SK-N-SH (cell line): ENCODE measurements at regions not wholly inside any gene's neighbourhood (a gene's known extent, or its start where the extent isn't known, plus 50 kb on each side); places are given as distances from the start of the nearest gene placed in this dataset.

Experiments
- CTCF ChIA-PET: fragments of 300-600, 350-600 bp; formaldehyde crosslinking; extraction: SDS; loops from one replicate; lab custom pipeline; 2021; lab: Yijun Ruan, JAX
- POLR2A ChIA-PET: fragments of 350-600 bp; sonication (Branson Sonifier 250); formaldehyde crosslinking; extraction: SDS; loops from one replicate; lab custom pipeline; 2020; ENCODE audit warnings: antibody characterized with exemption, inconsistent platforms; lab: Yijun Ruan, JAX
- DNase-seq: peaks from one replicate; pipeline ENCODE4 v3.0.0; 2012
- H2AFZ ChIP-seq: fragments of 200-600 bp; sonication (generic); 2 replicates; pipeline ENCODE4 v1.8.1; 2016; ENCODE audit warnings: antibody characterized with exemption, mild to moderate bottlenecking, low read depth
- H3F3A ChIP-seq: fragments of 200-600 bp; sonication (generic); replicated peaks from 2 replicates; pipeline ENCODE3; 2016; ENCODE audit warnings: antibody characterized with exemption, mild to moderate bottlenecking; ENCODE audit not compliant: insufficient read depth
- H3K27ac ChIP-seq, 2 experiments: fragments of 200-500 bp in 1 of 2; fragments of 200-600 bp in 1 of 2; sonication (Bioruptor generic) in 1 of 2; sonication (generic), shearing (Covaris generic) in 1 of 2; 2 replicates each; pipeline versions ENCODE4 v1.5.1 to v1.6.1; 2014 to 2016; ENCODE audit warnings: low read depth in 2 of 2, inconsistent platforms in 1 of 2, low read length in 1 of 2, mild to moderate bottlenecking in 1 of 2, mixed read lengths in 1 of 2
- H3K27me3 ChIP-seq: fragments of 200-600 bp; sonication (generic), shearing (Covaris generic); 2 replicates; pipeline ENCODE4 v1.6.1; 2016; ENCODE audit warnings: mixed run types; ENCODE audit not compliant: insufficient read depth
- H3K36me3 ChIP-seq, 2 experiments: fragments of 200-500 bp in 1 of 2; fragments of 200-600 bp in 1 of 2; sonication (Bioruptor generic) in 1 of 2; sonication (generic) in 1 of 2; replicated peaks in 1 of 2; 2 replicates each; pipeline versions ENCODE3 to v1.5.1; 2014 to 2016; ENCODE audit warnings: low read length in 1 of 2, mild to moderate bottlenecking in 1 of 2; ENCODE audit not compliant: insufficient read depth in 2 of 2, control insufficient read depth in 1 of 2
- H3K4me1 ChIP-seq, 2 experiments: fragments of 200-500 bp in 1 of 2; fragments of 200-600 bp in 1 of 2; sonication (Bioruptor generic) in 1 of 2; sonication (generic), shearing (Covaris generic) in 1 of 2; 2 replicates each; pipeline versions ENCODE4 v1.5.1 to v1.6.1; 2014 to 2016; ENCODE audit warnings: low read depth in 1 of 2, low read length in 1 of 2, mixed run types in 1 of 2; ENCODE audit not compliant: insufficient read depth in 2 of 2, control insufficient read depth in 1 of 2
- H3K4me2 ChIP-seq: fragments of 200-600 bp; sonication (generic), shearing (Covaris generic); 2 replicates; pipeline ENCODE4 v1.6.1; 2017; ENCODE audit warnings: mixed run types
- H3K4me3 ChIP-seq, 2 experiments: fragments of 200-500 bp in 1 of 2; fragments of 200-600 bp in 1 of 2; sonication (Bioruptor generic) in 1 of 2; sonication (generic), shearing (Covaris generic) in 1 of 2; 2 replicates each; pipeline versions ENCODE4 v1.5.1 to v1.8.1; 2014 to 2016; ENCODE audit warnings: low read depth in 2 of 2, inconsistent platforms in 1 of 2, low read length in 1 of 2, mild to moderate bottlenecking in 1 of 2, mixed read lengths in 1 of 2, moderate library complexity in 1 of 2
- H3K79me2 ChIP-seq: fragments of 200-600 bp; sonication (generic); 2 replicates; pipeline ENCODE4 v1.8.1; 2017; ENCODE audit warnings: mild to moderate bottlenecking; ENCODE audit not compliant: insufficient read depth
- H3K9ac ChIP-seq: fragments of 200-600 bp; sonication (generic); 2 replicates; pipeline ENCODE4 v1.6.1; 2017; ENCODE audit warnings: mixed run types
- H3K9me2 ChIP-seq: fragments of 200-600 bp; sonication (generic); 2 replicates; pipeline ENCODE4 v1.6.1; 2017; ENCODE audit warnings: mixed run types
- H3K9me3 ChIP-seq: fragments of 200-600 bp; sonication (generic); 2 replicates; pipeline ENCODE4 v1.6.1; 2017; ENCODE audit warnings: mixed run types, mild to moderate bottlenecking, moderate library complexity
- H4K20me1 ChIP-seq: fragments of 200-600 bp; sonication (generic); 2 replicates; pipeline ENCODE4 v1.6.1; 2017; ENCODE audit warnings: mild to moderate bottlenecking, mixed run types; ENCODE audit not compliant: insufficient read depth
- CHD2 ChIP-seq: fragments of 150-350 bp; IDR thresholded peaks from 2 replicates; pipeline ENCODE4 v1.6.1; 2018; ENCODE audit warnings: low read length; ENCODE audit not compliant: partially characterized antibody
- CTCF ChIP-seq: fragments of 200-600 bp; sonication (generic); IDR thresholded peaks from 2 replicates; pipeline ENCODE4 v1.6.1; 2017; ENCODE audit warnings: antibody characterized with exemption, mild to moderate bottlenecking, moderate library complexity
- EP300 ChIP-seq, 2 experiments: IDR thresholded peaks; 2 replicates each; pipeline versions ENCODE4 v1.4.0 to v1.6.1; 2012; ENCODE audit warnings: borderline replicate concordance in 1 of 2, low read depth in 1 of 2, low read length in 1 of 2
- FOXJ3 ChIP-seq: sonication (generic); formaldehyde crosslinking; IDR thresholded peaks from 2 replicates; pipeline ENCODE4 v1.5.1; 2020; ENCODE audit warnings: mild to moderate bottlenecking, missing genetic modification reagents
- GABPA ChIP-seq: IDR thresholded peaks from 2 replicates; pipeline ENCODE4 v1.4.0; 2012; ENCODE audit warnings: low read depth, mild to moderate bottlenecking
- GATA2 ChIP-seq: sonication (generic); formaldehyde crosslinking; IDR thresholded peaks from 2 replicates; pipeline ENCODE4 v1.5.0; 2020; ENCODE audit warnings: mild to moderate bottlenecking, missing genetic modification reagents
- MEF2A ChIP-seq: IDR thresholded peaks from 2 replicates; pipeline ENCODE4 v1.4.0; 2012; ENCODE audit warnings: low read depth, borderline replicate concordance
- MXI1 ChIP-seq: IDR thresholded peaks from 2 replicates; pipeline ENCODE4 v1.6.1; 2012; ENCODE audit warnings: mild to moderate bottlenecking, low read depth, low read length, improper control_type of control experiment
- NFIC ChIP-seq: IDR thresholded peaks from 2 replicates; pipeline ENCODE4 v1.4.0; 2012; ENCODE audit warnings: borderline replicate concordance
- NRF1 ChIP-seq: IDR thresholded peaks from 2 replicates; pipeline ENCODE4 v1.6.1; 2012; ENCODE audit warnings: low read depth, mild to moderate bottlenecking, low read length
- POLR2AphosphoS5 ChIP-seq: IDR thresholded peaks from 2 replicates; pipeline ENCODE4 v1.6.1; 2012; ENCODE audit warnings: low read depth, low read length
- RCOR1 ChIP-seq: fragments of 150-350 bp; IDR thresholded peaks from 2 replicates; pipeline ENCODE4 v1.6.1; 2017; ENCODE audit warnings: antibody characterized with exemption, low read length
- RXRA ChIP-seq: IDR thresholded peaks from 2 replicates; pipeline ENCODE4 v1.4.0; 2012; ENCODE audit warnings: low read depth, mild to moderate bottlenecking, borderline replicate concordance
- SMC3 ChIP-seq: IDR thresholded peaks from 2 replicates; pipeline ENCODE4 v1.6.1; 2012; ENCODE audit warnings: low read depth, low read length, improper control_type of control experiment
- TAF1 ChIP-seq: IDR thresholded peaks from 2 replicates; pipeline ENCODE4 v1.6.1; 2012; ENCODE audit warnings: low read depth, mild to moderate bottlenecking, low read length, moderate library complexity, borderline replicate concordance
- TCF12 ChIP-seq: IDR thresholded peaks from 2 replicates; pipeline ENCODE4 v1.4.0; 2012
- USF1 ChIP-seq: IDR thresholded peaks from 2 replicates; pipeline ENCODE4 v1.4.0; 2012; ENCODE audit warnings: low read depth, borderline replicate concordance
- YY1 ChIP-seq: IDR thresholded peaks from 2 replicates; pipeline ENCODE4 v1.4.0; 2012; ENCODE audit warnings: low read depth, mild to moderate bottlenecking
- WGBS: methylation state at CpG from one replicate; pipeline ENCODE4 v1.1.6; 2017; ENCODE audit warnings: low lambda C conversion rate; 5-methylcytosine and 5-hydroxymethylcytosine counted together
- TF ChIP-seq, protein P1 (sequence below): fragments of 150-350 bp; IDR thresholded peaks from 2 replicates; pipeline ENCODE4 v1.6.1; 2016; ENCODE audit warnings: mild to moderate bottlenecking, low read depth, low read length
- TF ChIP-seq, protein P2 (sequence below): IDR thresholded peaks from 2 replicates; pipeline ENCODE4 v1.4.0; 2012; ENCODE audit warnings: low read depth
- TF ChIP-seq, protein P3 (sequence below): IDR thresholded peaks from 2 replicates; pipeline ENCODE4 v1.4.0; 2012; ENCODE audit warnings: low read depth, borderline replicate concordance
- TF ChIP-seq, protein P4 (sequence below): IDR thresholded peaks from 2 replicates; pipeline ENCODE4; 2012

DNA sequence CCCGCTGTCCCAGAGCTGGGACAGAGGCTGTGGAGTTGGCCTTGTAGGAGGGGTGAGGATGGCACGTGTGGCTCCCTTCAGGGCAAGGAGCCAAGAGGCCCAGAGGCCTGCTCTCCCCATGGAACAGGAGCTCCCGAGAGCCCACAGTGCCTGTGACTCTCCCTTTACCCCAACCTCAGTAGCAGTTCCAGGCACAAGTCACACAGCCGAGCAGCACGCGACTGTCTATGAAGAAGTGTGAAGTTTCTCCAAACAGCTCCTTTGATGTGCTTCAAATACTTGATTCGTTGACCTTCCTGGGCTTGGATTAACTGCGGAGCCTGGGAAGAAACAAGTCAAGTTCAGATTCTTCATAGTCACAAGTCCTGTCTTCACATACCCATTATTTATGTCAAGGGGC, 208.7 kb downstream of the IRX2 start:
- ChIA-PET CTCF (no interaction called here), POLR2A (no interaction called here)
- H3F3A ChIP-seq = no peaks in the 10 kb centered on the region
- H3K27ac ChIP-seq = no peak overlapping the region
- H3K4me3 ChIP-seq = no peak overlapping the region
- no peak overlapping the region for H3K9ac ChIP-seq
- H4K20me1 ChIP-seq = no peaks in the 10 kb centered on the region
- peaks cover 16% of the 10 kb centered on the region; the same call in 1 of the 2 replicates for H3K27me3 ChIP-seq
- no peak for DNase-seq
- H3K4me2 ChIP-seq = no peak overlapping the region
- H3K36me3 ChIP-seq = no peaks in the 10 kb centered on the region
- H3K4me1 ChIP-seq = no peaks in the 10 kb centered on the region
- WGBS = 5% methylated on average over 6 of the region's 8 CpGs
- no peak for TF ChIP-seq CTCF
- TF ChIP-seq SMC3 = no peak
- no peak for TF ChIP-seq MXI1
- no peak for TF ChIP-seq GABPA
- TF ChIP-seq NRF1 = no peak
- TF ChIP-seq POLR2AphosphoS5 = no peak
- no peak for TF ChIP-seq RCOR1
- TF ChIP-seq, protein P1, sequence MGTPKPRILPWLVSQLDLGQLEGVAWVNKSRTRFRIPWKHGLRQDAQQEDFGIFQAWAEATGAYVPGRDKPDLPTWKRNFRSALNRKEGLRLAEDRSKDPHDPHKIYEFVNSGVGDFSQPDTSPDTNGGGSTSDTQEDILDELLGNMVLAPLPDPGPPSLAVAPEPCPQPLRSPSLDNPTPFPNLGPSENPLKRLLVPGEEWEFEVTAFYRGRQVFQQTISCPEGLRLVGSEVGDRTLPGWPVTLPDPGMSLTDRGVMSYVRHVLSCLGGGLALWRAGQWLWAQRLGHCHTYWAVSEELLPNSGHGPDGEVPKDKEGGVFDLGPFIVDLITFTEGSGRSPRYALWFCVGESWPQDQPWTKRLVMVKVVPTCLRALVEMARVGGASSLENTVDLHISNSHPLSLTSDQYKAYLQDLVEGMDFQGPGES = no peak
- TF ChIP-seq CHD2 = no peak
- no peak for TF ChIP-seq TAF1
- no peak for TF ChIP-seq GATA2 (CRISPR knock-in tag)
- TF ChIP-seq EP300 (IDR thresholded peaks at IDR 0.05; ENCODE audit: borderline replicate concordance in 1 of 2, low read depth in 1 of 2, low read length in 1 of 2) = no peak
- TF ChIP-seq USF1 = no peak
- TF ChIP-seq RXRA = no peak
- no peak for TF ChIP-seq MEF2A
- TF ChIP-seq FOXJ3 (CRISPR knock-in tag) = no peak
- H3K9me2 ChIP-seq = no peaks in the 10 kb centered on the region
- no peak overlapping the region for H2AFZ ChIP-seq
- no peaks in the 10 kb centered on the region for H3K79me2 ChIP-seq
- H3K9me3 ChIP-seq = no peaks in the 10 kb centered on the region

DNA sequence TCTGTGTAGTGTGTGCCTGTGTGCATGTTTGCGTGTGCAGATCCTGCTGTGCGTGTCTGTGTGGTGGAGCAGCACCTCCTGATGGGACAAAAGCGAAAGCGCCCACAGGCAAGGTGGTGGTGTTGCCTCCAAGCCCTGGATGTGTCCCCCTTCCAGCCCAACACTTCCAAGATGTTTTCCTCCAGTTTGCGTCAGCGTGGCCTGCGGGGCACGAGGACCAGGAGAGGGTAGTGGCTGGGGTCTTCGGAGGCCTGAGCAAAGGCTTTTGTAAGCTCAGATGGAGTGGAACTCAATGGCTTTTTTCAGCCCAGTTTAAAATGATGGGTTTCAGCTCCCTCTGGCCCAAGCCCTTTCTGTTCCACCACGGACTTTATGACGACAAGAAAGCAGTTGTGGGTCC, 209.5 kb downstream of the IRX2 start:
- no peaks in the 10 kb centered on the region for H3F3A ChIP-seq
- no peaks in the 10 kb centered on the region for H4K20me1 ChIP-seq
- H3K9ac ChIP-seq = no peak overlapping the region
- H3K4me1 ChIP-seq = no peaks in the 10 kb centered on the region
- no peak overlapping the region for H3K4me3 ChIP-seq
- ChIA-PET POLR2A (no interaction called here), CTCF (no interaction called here)
- 7% methylated on average over 10 of the region's 11 CpGs for WGBS
- H3K9me3 ChIP-seq = no peaks in the 10 kb centered on the region
- no peak for DNase-seq
- no peak overlapping the region for H3K4me2 ChIP-seq
- peaks cover 24% of the 10 kb centered on the region; the same call in 1 of the 2 replicates for H3K27me3 ChIP-seq
- no peak overlapping the region for H3K27ac ChIP-seq
- H3K79me2 ChIP-seq = no peaks in the 10 kb centered on the region
- H2AFZ ChIP-seq = no peak overlapping the region
- no peaks in the 10 kb centered on the region for H3K36me3 ChIP-seq
- H3K9me2 ChIP-seq = no peaks in the 10 kb centered on the region
- TF ChIP-seq TAF1 = no peak
- no peak for TF ChIP-seq TCF12
- TF ChIP-seq FOXJ3 (CRISPR knock-in tag) = no peak
- no peak for TF ChIP-seq EP300 (IDR thresholded peaks at IDR 0.05; ENCODE audit: borderline replicate concordance in 1 of 2, low read depth in 1 of 2, low read length in 1 of 2)
- TF ChIP-seq NFIC = no peak
- TF ChIP-seq, protein P2, sequence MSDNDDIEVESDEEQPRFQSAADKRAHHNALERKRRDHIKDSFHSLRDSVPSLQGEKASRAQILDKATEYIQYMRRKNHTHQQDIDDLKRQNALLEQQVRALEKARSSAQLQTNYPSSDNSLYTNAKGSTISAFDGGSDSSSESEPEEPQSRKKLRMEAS = no peak
- no peak for TF ChIP-seq YY1
- TF ChIP-seq, protein P3, sequence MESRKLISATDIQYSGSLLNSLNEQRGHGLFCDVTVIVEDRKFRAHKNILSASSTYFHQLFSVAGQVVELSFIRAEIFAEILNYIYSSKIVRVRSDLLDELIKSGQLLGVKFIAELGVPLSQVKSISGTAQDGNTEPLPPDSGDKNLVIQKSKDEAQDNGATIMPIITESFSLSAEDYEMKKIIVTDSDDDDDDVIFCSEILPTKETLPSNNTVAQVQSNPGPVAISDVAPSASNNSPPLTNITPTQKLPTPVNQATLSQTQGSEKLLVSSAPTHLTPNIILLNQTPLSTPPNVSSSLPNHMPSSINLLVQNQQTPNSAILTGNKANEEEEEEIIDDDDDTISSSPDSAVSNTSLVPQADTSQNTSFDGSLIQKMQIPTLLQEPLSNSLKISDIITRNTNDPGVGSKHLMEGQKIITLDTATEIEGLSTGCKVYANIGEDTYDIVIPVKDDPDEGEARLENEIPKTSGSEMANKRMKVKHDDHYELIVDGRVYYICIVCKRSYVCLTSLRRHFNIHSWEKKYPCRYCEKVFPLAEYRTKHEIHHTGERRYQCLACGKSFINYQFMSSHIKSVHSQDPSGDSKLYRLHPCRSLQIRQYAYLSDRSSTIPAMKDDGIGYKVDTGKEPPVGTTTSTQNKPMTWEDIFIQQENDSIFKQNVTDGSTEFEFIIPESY = no peak
- TF ChIP-seq, protein P4, sequence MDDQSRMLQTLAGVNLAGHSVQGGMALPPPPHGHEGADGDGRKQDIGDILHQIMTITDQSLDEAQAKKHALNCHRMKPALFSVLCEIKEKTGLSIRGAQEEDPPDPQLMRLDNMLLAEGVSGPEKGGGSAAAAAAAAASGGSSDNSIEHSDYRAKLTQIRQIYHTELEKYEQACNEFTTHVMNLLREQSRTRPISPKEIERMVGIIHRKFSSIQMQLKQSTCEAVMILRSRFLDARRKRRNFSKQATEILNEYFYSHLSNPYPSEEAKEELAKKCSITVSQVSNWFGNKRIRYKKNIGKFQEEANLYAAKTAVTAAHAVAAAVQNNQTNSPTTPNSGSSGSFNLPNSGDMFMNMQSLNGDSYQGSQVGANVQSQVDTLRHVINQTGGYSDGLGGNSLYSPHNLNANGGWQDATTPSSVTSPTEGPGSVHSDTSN = no peak
